H9 (cell line): ENCODE measurements at regions not wholly inside any gene's neighbourhood (a gene's known extent, or its start where the extent isn't known, plus 50 kb on each side); places are given as distances from the start of the nearest gene placed in this dataset.

Experiments
- DNase-seq: peaks from one replicate; pipeline ENCODE4 v3.0.0-alpha.2; 2017
- H2AFZ ChIP-seq: one replicate; pipeline ENCODE4 v1.6.1; 2013; ENCODE audit warnings: mild to moderate bottlenecking, low read length, control low read depth, moderate library complexity
- H2AK5ac ChIP-seq: 2 replicates; pipeline ENCODE4 v1.6.1; 2013; ENCODE audit warnings: low read length, control low read depth, mixed read lengths; ENCODE audit not compliant: insufficient read length
- H2BK120ac ChIP-seq: one replicate; pipeline ENCODE4 v1.6.1; 2013; ENCODE audit warnings: low read depth, mild to moderate bottlenecking, low read length, control low read depth, inconsistent platforms; ENCODE audit not compliant: poor library complexity, severe bottlenecking
- H2BK12ac ChIP-seq: 2 replicates; pipeline ENCODE4 v1.6.1; 2013; ENCODE audit warnings: low read length, control low read depth, mixed read lengths, low read depth; ENCODE audit not compliant: insufficient read length
- H2BK15ac ChIP-seq: 2 replicates; pipeline ENCODE4 v1.6.1; 2013; ENCODE audit warnings: low read depth, low read length, control low read depth
- H2BK20ac ChIP-seq: one replicate; pipeline ENCODE4 v1.6.1; 2013; ENCODE audit warnings: low read depth, mild to moderate bottlenecking, low read length, control low read depth, inconsistent platforms; ENCODE audit not compliant: poor library complexity, severe bottlenecking
- H2BK5ac ChIP-seq: 2 replicates; pipeline ENCODE4 v1.6.1; 2013; ENCODE audit warnings: low read length, control low read depth, mixed read lengths; ENCODE audit not compliant: insufficient read length
- H3K14ac ChIP-seq: 2 replicates; pipeline ENCODE4 v1.6.1; 2013; ENCODE audit warnings: low read length, control low read depth; ENCODE audit not compliant: insufficient read depth
- H3K18ac ChIP-seq: 2 replicates; pipeline ENCODE4 v1.6.1; 2013; ENCODE audit warnings: low read depth, mild to moderate bottlenecking, mixed read lengths, low read length, control low read depth; ENCODE audit not compliant: insufficient read length
- H3K23ac ChIP-seq: 2 replicates; pipeline ENCODE4 v1.6.1; 2013; ENCODE audit warnings: low read length, control low read depth, mixed read lengths, low read depth; ENCODE audit not compliant: insufficient read length
- H3K23me2 ChIP-seq: 2 replicates; pipeline ENCODE4 v1.6.1; 2013; ENCODE audit warnings: low read depth, mild to moderate bottlenecking, mixed read lengths, low read length, control low read depth; ENCODE audit not compliant: insufficient read length, poor library complexity, severe bottlenecking
- H3K27ac ChIP-seq: 2 replicates; pipeline ENCODE4 v1.5.1; 2013; ENCODE audit warnings: low read length, control low read depth, mixed read lengths, low read depth; ENCODE audit not compliant: insufficient read length
- H3K27me3 ChIP-seq: 2 replicates; pipeline ENCODE4 v1.6.1; 2013; ENCODE audit warnings: low read length, control low read depth, inconsistent platforms; ENCODE audit not compliant: insufficient read depth
- H3K4ac ChIP-seq: 2 replicates; pipeline ENCODE4 v1.6.1; 2013; ENCODE audit warnings: low read depth, mild to moderate bottlenecking, control low read depth, inconsistent platforms, low read length, moderate library complexity
- H3K4me1 ChIP-seq: 2 replicates; pipeline ENCODE4 v1.6.1; 2013; ENCODE audit warnings: low read length, control low read depth, inconsistent platforms; ENCODE audit not compliant: insufficient read depth
- H3K4me2 ChIP-seq: 2 replicates; pipeline ENCODE4 v1.6.1; 2013; ENCODE audit warnings: low read length, control low read depth, mixed read lengths; ENCODE audit not compliant: insufficient read length, insufficient read depth
- H3K56ac ChIP-seq: 2 replicates; pipeline ENCODE4 v1.6.1; 2013; ENCODE audit warnings: low read depth, mild to moderate bottlenecking, mixed read lengths, low read length, control low read depth; ENCODE audit not compliant: insufficient read length
- H3K79me1 ChIP-seq: 2 replicates; pipeline ENCODE4 v1.6.1; 2013; ENCODE audit warnings: low read depth, mild to moderate bottlenecking, moderate library complexity, low read length, control low read depth, inconsistent platforms; ENCODE audit not compliant: insufficient read depth, poor library complexity, severe bottlenecking
- H3K79me2 ChIP-seq: 2 replicates; pipeline ENCODE4 v1.6.1; 2013; ENCODE audit warnings: low read length, control low read depth, inconsistent platforms; ENCODE audit not compliant: insufficient read depth
- H3K9ac ChIP-seq: 2 replicates; pipeline ENCODE4 v1.6.1; 2013; ENCODE audit warnings: low read length, control low read depth, mixed read lengths; ENCODE audit not compliant: insufficient read length; ENCODE audit errors: extremely low read depth
- H3K9me3 ChIP-seq: one replicate; pipeline ENCODE4 v1.6.1; 2013; ENCODE audit warnings: low read depth, low read length, inconsistent platforms; ENCODE audit not compliant: control insufficient read depth
- H3T11ph ChIP-seq: one replicate; pipeline ENCODE4 v1.6.1; 2013; ENCODE audit warnings: mild to moderate bottlenecking, low read length, control low read depth, inconsistent platforms
- H4K20me1 ChIP-seq: one replicate; pipeline ENCODE4 v1.6.1; 2013; ENCODE audit not compliant: control insufficient read depth, insufficient read length, insufficient read depth
- H4K5ac ChIP-seq: 2 replicates; pipeline ENCODE4 v1.6.1; 2013; ENCODE audit warnings: low read depth, mild to moderate bottlenecking, mixed read lengths, low read length, control low read depth; ENCODE audit not compliant: insufficient read length
- H4K8ac ChIP-seq: replicated peaks from 2 replicates; pipeline ENCODE4 v1.6.1; 2013; ENCODE audit warnings: low read length, control low read depth, mixed read lengths, low read depth; ENCODE audit not compliant: insufficient read length
- H4K91ac ChIP-seq: 2 replicates; pipeline ENCODE4 v1.6.1; 2013; ENCODE audit warnings: low read depth, mild to moderate bottlenecking, moderate library complexity, mixed read lengths, low read length, control low read depth; ENCODE audit not compliant: insufficient read length
- H3K27ac Mint-ChIP-seq, 3 experiments: 2 replicates in 2 of 3; 3 replicates in 1 of 3; pipeline ENCODE4 v1.8.0; 2020 to 2021; ENCODE audit warnings: mixed read lengths in 3 of 3, mild to moderate bottlenecking in 1 of 3, moderate library complexity in 1 of 3
- H3K27me3 Mint-ChIP-seq: 2 replicates; pipeline ENCODE4 v1.8.0; 2021; ENCODE audit warnings: low read depth, mild to moderate bottlenecking, moderate library complexity, mixed read lengths
- H3K36me3 Mint-ChIP-seq, 3 experiments: 2 replicates in 2 of 3; 3 replicates in 1 of 3; pipeline ENCODE4 v1.8.0; 2020 to 2021; ENCODE audit warnings: low read depth in 3 of 3, mixed read lengths in 3 of 3; ENCODE audit not compliant: insufficient read depth in 1 of 3
- H3K4me1 Mint-ChIP-seq, 2 experiments: 2 replicates each; pipeline ENCODE4 v1.8.0; 2020; ENCODE audit warnings: mixed read lengths in 2 of 2
- H3K4me3 Mint-ChIP-seq, 2 experiments: 2 replicates in 1 of 2; 3 replicates in 1 of 2; pipeline ENCODE4 v1.8.0; 2020 to 2021; ENCODE audit warnings: mild to moderate bottlenecking in 2 of 2, mixed read lengths in 2 of 2, moderate library complexity in 1 of 2
- H3K9me3 Mint-ChIP-seq, 2 experiments: 2 replicates in 1 of 2; 3 replicates in 1 of 2; pipeline ENCODE4 v1.8.0; 2020; ENCODE audit warnings: mild to moderate bottlenecking in 2 of 2, mixed read lengths in 2 of 2, moderate library complexity in 1 of 2
- WGBS: extraction: QIAGEN DNeasy Blood & Tissue Kit; methylation state at CpG from one replicate; pipeline ENCODE4 v1.1.7; 2013; ENCODE audit warnings: missing lambda C conversion rate, low lambda C conversion rate, mixed read lengths; ENCODE audit not compliant: insufficient read length; ENCODE audit errors: extremely low coverage; 5-methylcytosine and 5-hydroxymethylcytosine counted together
- TF ChIP-seq, protein P1 (sequence below): fragments of 200-600 bp; sonication (generic); conservative IDR thresholded peaks from 3 replicates; pipeline ENCODE4 v1.8.0; 2021; ENCODE audit warnings: antibody characterized with exemption, mild to moderate bottlenecking

DNA sequence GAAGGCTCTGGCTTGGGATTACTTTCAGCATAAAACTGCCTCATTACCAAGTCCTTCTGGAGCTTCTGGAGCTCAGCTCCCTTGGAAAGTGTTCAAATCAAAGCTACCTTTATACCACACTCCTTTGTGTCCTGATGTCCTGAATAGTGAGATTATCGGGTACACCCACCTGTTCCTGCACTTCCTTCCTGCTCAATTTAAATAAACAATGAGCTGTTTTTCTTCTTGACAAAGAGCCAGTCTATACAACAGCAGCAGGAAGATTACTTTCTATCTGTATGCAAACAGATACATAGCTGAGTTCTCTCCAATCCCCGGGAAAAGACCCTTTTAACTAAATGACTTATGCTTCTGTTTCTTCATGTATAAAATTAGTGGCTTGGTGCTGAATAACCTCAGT lies 258.0 kb upstream of the FMN2 start:
- Mint-ChIP-seq H3K4me3 (0 out of 5 replicates have a peak overlapping the region, but pooled peaks of 1 of the 2 experiments have one; percentile 18), H3K27me3 (no peaks in the 10 kb centered on the region), H3K27ac (peak overlapping the region; percentile 21 to 91 (median 46); a peak in 3 of 7 replicates), H3K4me1 (peaks cover 18 to 21% of the 10 kb centered on the region in 2 experiments), H3K36me3 (no peaks in the 10 kb centered on the region), H3K9me3 (no peaks in the 10 kb centered on the region)
- TF ChIP-seq, protein P1, sequence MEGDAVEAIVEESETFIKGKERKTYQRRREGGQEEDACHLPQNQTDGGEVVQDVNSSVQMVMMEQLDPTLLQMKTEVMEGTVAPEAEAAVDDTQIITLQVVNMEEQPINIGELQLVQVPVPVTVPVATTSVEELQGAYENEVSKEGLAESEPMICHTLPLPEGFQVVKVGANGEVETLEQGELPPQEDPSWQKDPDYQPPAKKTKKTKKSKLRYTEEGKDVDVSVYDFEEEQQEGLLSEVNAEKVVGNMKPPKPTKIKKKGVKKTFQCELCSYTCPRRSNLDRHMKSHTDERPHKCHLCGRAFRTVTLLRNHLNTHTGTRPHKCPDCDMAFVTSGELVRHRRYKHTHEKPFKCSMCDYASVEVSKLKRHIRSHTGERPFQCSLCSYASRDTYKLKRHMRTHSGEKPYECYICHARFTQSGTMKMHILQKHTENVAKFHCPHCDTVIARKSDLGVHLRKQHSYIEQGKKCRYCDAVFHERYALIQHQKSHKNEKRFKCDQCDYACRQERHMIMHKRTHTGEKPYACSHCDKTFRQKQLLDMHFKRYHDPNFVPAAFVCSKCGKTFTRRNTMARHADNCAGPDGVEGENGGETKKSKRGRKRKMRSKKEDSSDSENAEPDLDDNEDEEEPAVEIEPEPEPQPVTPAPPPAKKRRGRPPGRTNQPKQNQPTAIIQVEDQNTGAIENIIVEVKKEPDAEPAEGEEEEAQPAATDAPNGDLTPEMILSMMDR = no peak
- no peak overlapping the region for H2BK20ac ChIP-seq
- H2BK5ac ChIP-seq = no peak overlapping the region
- no peak overlapping the region for H3K14ac ChIP-seq
- H3K9ac ChIP-seq = no peak overlapping the region
- H2BK12ac ChIP-seq = no peak overlapping the region
- H2BK15ac ChIP-seq = no peak overlapping the region
- no peak overlapping the region for H3K27ac ChIP-seq
- no CpG with 5 or more reads among the region's 2 CpGs for whole genome bisulfite sequencing
- H3K18ac ChIP-seq = no peak overlapping the region
- no peak overlapping the region for H3K23ac ChIP-seq
- no peaks in the 10 kb centered on the region for H3K79me2 ChIP-seq
- H3K9me3 ChIP-seq = no peaks in the 10 kb centered on the region
- H3K4me1 ChIP-seq = peaks cover 7% of the 10 kb centered on the region; the same call in 1 of the 2 replicates
- H2AFZ ChIP-seq = no peak overlapping the region
- no peaks in the 10 kb centered on the region for H4K20me1 ChIP-seq
- no peaks in the 10 kb centered on the region for H3K27me3 ChIP-seq
- no peak overlapping the region for H3K4ac ChIP-seq
- no peak overlapping the region for H3K56ac ChIP-seq
- H4K5ac ChIP-seq = no peak overlapping the region
- H2AK5ac ChIP-seq = no peak overlapping the region
- no peak overlapping the region for H4K91ac ChIP-seq
- no peaks in the 10 kb centered on the region for H3K23me2 ChIP-seq
- H2BK120ac ChIP-seq = no peak overlapping the region
- no peaks in the 10 kb centered on the region for H3K79me1 ChIP-seq
- no peak for DNase-seq
- no peak overlapping the region for H4K8ac ChIP-seq
- H3K4me2 ChIP-seq = no peak overlapping the region
- H3T11ph ChIP-seq = no peak overlapping the region
